ENCODE measurements at regions not wholly inside any gene's neighbourhood (a gene's known extent, or its start where the extent isn't known, plus 50 kb on each side); places are given as distances from the start of the nearest gene placed in this dataset.

GRCh38 chr1:22212400-22213233, 69.7 kb upstream of the WNT4 start:
- Mint-ChIP-seq H3K27me3 (peaks cover 56% of the 10 kb centered on the region), H3K9me3 (no peaks in the 10 kb centered on the region), H3K4me1 (ENCODE audit: low read depth) (no peaks in the 10 kb centered on the region), H3K27ac (no peak overlapping the region), H3K36me3 (ENCODE audit: low read depth) (no peaks in the 10 kb centered on the region), H3K4me3 (no peak overlapping the region)

DNA sequence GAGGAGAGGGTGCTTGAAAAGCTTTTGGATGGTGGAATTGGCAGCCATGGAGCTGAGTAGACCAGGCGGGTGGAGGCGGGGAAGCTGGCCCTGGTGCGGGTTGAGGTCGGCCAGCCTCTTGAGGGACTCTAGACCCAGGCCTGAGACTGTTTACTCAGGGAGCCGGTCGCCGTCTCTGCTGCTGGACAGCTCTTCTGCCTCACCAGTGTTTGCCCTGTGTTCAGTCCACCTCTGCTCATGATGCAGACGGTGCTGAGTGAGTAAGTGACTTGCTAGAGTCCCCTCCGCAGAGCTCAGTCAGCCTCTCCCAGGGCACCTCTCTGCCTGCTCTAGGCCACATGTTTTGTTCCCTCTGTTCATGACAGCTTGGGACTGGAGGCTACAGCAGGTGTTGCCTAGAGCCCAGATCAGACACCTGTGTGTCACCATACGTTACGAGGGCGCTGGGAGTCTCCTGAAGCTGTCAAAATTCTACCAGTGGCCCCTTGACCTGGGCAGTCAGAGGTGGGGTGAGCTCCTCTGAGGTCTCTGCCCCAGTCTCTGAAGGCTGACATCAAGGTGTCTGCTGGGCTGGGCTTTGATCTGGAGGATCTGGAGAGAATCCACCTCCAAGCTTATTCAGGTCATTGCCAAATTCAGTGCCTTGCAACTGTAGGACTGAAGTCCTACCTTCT, 73.5 kb upstream of the WNT4 start:
- Mint-ChIP-seq H3K9me3 (no peaks in the 10 kb centered on the region), H3K27ac (no peak overlapping the region), H3K36me3 (ENCODE audit: low read depth) (no peaks in the 10 kb centered on the region), H3K27me3 (peaks cover 29% of the 10 kb centered on the region), H3K4me1 (ENCODE audit: low read depth) (no peaks in the 10 kb centered on the region), H3K4me3 (no peak overlapping the region)

DNA sequence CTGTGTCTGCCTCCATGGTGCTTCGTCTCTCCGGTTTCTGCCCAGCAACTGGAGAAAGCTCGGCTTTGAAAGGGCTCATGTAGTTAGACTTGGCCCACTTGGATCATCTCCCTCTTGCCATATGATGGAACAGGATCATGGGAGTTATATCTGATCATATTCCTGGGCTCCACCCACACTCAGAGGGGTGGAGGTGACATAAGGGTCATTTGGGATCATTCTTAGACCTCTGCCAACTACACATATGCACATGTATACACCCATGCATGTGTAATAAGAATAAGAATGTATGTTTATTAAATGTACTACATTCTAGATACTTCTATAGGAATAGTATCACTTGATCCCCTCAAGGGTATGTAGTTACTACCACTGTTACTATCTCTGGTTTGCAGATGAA, 74.1 kb upstream of the WNT4 start:
- H3K36me3 Mint-ChIP-seq (ENCODE audit: low read depth), result no peaks in the 10 kb centered on the region
- H3K27me3 Mint-ChIP-seq, result peaks cover 24% of the 10 kb centered on the region
- no peak overlapping the region for H3K27ac Mint-ChIP-seq
- H3K4me1 Mint-ChIP-seq (ENCODE audit: low read depth), result no peaks in the 10 kb centered on the region
- H3K9me3 Mint-ChIP-seq, result no peaks in the 10 kb centered on the region
- H3K4me3 Mint-ChIP-seq, result no peak overlapping the region

GRCh38 chr1:22217811-22218460, 75.0 kb upstream of the WNT4 start:
- H3K4me3 Mint-ChIP-seq, result no peak overlapping the region
- H3K36me3 Mint-ChIP-seq (ENCODE audit: low read depth), result no peaks in the 10 kb centered on the region
- H3K27me3 Mint-ChIP-seq, result peaks cover 19% of the 10 kb centered on the region
- H3K9me3 Mint-ChIP-seq, result no peaks in the 10 kb centered on the region
- no peak overlapping the region for H3K27ac Mint-ChIP-seq
- no peaks in the 10 kb centered on the region for H3K4me1 Mint-ChIP-seq (ENCODE audit: low read depth)

GRCh38 chr1:22218618-22219250, 75.8 kb upstream of the WNT4 start:
- no peaks in the 10 kb centered on the region for H3K4me1 Mint-ChIP-seq (ENCODE audit: low read depth)
- no peaks in the 10 kb centered on the region for H3K36me3 Mint-ChIP-seq (ENCODE audit: low read depth)
- peaks cover 12% of the 10 kb centered on the region for H3K27me3 Mint-ChIP-seq

DNA sequence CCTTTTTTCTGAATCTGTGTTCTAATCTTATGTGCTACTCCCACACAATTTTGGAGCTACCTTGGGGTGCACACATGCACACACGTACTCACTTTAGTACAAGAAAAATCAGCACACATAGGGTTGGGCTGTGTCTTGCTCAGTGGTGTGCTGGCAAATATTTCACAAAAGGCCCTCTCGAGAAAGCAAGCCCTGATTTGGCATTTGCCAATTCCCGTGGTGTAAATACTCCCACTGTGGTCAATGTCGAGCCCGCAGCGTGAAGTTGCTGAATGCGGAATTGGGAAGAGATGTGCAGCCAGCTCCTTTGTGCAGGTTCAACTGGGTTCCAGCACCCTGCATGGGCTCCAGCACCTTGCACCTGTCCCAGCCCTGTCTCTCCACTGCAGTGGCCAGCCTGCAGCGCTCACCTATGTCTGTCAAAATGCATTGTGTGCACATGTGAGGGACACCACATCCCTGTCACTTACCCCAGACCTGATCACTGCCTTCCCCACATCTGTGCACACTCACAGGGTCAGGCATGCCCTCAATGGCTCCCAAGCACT, 78.4 kb upstream of the WNT4 start:
- H3K36me3 Mint-ChIP-seq (ENCODE audit: low read depth), result no peaks in the 10 kb centered on the region
- H3K27ac Mint-ChIP-seq, result no peak overlapping the region
- H3K27me3 Mint-ChIP-seq, result no peaks in the 10 kb centered on the region
- H3K4me3 Mint-ChIP-seq, result no peak overlapping the region
- no peaks in the 10 kb centered on the region for H3K4me1 Mint-ChIP-seq (ENCODE audit: low read depth)
- no peaks in the 10 kb centered on the region for H3K9me3 Mint-ChIP-seq

More at GRCh38 chr1:22218618-22219250, 75.8 kb upstream of the WNT4 start:
- Mint-ChIP-seq H3K27ac (no peak overlapping the region), H3K4me3 (no peak overlapping the region), H3K9me3 (no peaks in the 10 kb centered on the region)

DNA sequence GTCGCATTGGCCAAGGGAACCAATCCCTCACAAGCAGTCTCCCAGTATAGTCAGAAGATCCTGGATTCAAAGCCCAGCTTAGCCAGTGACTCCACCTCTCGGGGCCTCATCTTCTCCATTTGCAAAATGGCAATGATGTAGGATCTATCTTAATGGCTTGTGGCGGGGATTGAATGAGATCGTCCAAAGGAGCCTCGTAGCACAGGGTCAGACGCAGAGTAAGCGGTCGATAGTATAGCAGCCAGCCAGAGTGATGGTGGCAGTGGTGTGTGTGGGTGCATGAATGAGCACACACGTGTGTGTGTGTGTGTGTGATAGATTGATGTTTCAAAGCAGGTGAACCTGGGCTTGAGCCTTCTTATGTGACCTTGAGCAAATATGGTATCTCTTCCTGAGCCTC, 79.8 kb upstream of the WNT4 start:
- no peaks in the 10 kb centered on the region for H3K36me3 Mint-ChIP-seq (ENCODE audit: low read depth)
- H3K27ac Mint-ChIP-seq, result no peak overlapping the region
- no peaks in the 10 kb centered on the region for H3K27me3 Mint-ChIP-seq
- H3K4me3 Mint-ChIP-seq, result no peak overlapping the region
- H3K9me3 Mint-ChIP-seq, result no peaks in the 10 kb centered on the region
- H3K4me1 Mint-ChIP-seq (ENCODE audit: low read depth), result no peaks in the 10 kb centered on the region

DNA sequence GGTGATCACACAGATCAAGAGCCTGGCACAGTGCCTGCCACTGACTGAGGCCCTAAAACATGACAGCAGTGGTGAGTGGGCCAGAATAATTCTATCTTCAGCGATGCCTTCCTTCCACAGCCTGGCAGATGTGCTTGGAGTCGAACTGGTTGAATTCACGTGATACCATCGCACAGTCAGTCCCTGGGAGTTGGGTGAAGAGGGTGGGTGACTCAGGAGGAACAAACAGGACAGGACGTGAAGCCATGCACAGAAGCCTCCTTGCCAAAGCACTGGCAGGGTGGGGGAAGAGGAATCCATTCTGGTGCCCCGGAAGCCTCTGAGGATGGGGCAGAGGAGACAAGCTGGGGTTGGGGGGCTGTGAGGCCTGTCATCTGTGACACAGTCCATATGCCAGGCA, 80.3 kb upstream of the WNT4 start:
- no peaks in the 10 kb centered on the region for H3K4me1 Mint-ChIP-seq (ENCODE audit: low read depth)
- no peaks in the 10 kb centered on the region for H3K9me3 Mint-ChIP-seq
- H3K4me3 Mint-ChIP-seq, result no peak overlapping the region
- no peaks in the 10 kb centered on the region for H3K36me3 Mint-ChIP-seq (ENCODE audit: low read depth)
- H3K27ac Mint-ChIP-seq, result no peak overlapping the region
- H3K27me3 Mint-ChIP-seq, result no peaks in the 10 kb centered on the region

- Mint-ChIP-seq H3K36me3 (ENCODE audit: low read depth) (no peaks in the 10 kb centered on the region), H3K27me3 (no peaks in the 10 kb centered on the region), H3K9me3 (no peaks in the 10 kb centered on the region), H3K4me1 (ENCODE audit: low read depth) (no peaks in the 10 kb centered on the region), H3K27ac (no peak overlapping the region), H3K4me3 (no peak overlapping the region)
These were observed 81.2 kb upstream of the WNT4 start for GRCh38 chr1:22224091-22224490.

DNA sequence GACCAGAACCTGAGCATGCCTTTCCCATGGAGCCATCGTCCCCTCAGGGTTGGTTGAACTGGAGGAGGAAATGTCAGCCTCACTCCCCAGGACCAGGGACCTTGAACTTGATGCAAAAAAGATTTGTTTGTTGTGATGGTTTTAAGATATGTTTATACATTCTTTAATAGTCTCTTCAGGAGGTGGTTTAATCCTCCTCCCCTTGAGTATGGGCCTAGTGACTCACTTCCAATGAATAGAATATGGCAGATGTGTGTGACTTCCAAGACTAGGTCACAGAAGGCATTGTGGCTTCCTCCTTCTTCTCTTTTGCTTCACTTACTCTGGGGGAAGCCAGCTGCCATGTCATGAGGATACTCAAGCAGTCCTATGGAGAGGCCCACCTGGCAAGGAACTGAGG, 81.7 kb upstream of the WNT4 start:
- H3K36me3 Mint-ChIP-seq (ENCODE audit: low read depth), result no peaks in the 10 kb centered on the region
- H3K4me1 Mint-ChIP-seq (ENCODE audit: low read depth), result no peaks in the 10 kb centered on the region
- H3K9me3 Mint-ChIP-seq, result no peaks in the 10 kb centered on the region
- no peaks in the 10 kb centered on the region for H3K27me3 Mint-ChIP-seq
- H3K27ac Mint-ChIP-seq, result no peak overlapping the region
- no peak overlapping the region for H3K4me3 Mint-ChIP-seq

GRCh38 chr1:22225858-22226589, 83.1 kb upstream of the WNT4 start:
- H3K27me3 Mint-ChIP-seq, result peaks cover under 1% of the 10 kb centered on the region
- no peak overlapping the region for H3K27ac Mint-ChIP-seq
- H3K4me3 Mint-ChIP-seq, result no peak overlapping the region
- H3K4me1 Mint-ChIP-seq (ENCODE audit: low read depth), result no peaks in the 10 kb centered on the region
- H3K36me3 Mint-ChIP-seq (ENCODE audit: low read depth), result no peaks in the 10 kb centered on the region
- no peaks in the 10 kb centered on the region for H3K9me3 Mint-ChIP-seq

DNA sequence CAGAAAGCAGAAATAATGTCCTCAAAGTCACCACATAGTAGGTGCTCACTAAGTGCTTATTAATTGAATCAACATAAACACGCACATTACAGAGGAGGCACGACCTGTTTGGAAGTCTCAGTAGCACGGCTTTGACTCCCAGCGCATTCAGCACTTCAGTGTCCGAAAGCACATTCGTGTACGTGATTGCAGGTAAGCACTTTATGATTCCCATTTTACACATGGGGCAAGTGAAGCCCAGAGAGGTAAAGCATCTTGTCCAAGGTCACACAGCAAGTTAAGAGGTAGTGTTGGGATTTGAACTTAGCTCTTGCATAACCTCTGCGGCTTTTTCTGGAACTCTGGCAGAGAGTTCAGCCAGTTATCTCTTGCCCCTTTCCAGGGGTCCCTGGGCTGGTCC, 85.2 kb upstream of the WNT4 start:
- peaks cover 5% of the 10 kb centered on the region for H3K27me3 Mint-ChIP-seq
- H3K4me1 Mint-ChIP-seq (ENCODE audit: low read depth), result no peaks in the 10 kb centered on the region
- H3K9me3 Mint-ChIP-seq, result no peaks in the 10 kb centered on the region
- no peak overlapping the region for H3K27ac Mint-ChIP-seq
- H3K36me3 Mint-ChIP-seq (ENCODE audit: low read depth), result no peaks in the 10 kb centered on the region
- H3K4me3 Mint-ChIP-seq, result no peak overlapping the region

DNA sequence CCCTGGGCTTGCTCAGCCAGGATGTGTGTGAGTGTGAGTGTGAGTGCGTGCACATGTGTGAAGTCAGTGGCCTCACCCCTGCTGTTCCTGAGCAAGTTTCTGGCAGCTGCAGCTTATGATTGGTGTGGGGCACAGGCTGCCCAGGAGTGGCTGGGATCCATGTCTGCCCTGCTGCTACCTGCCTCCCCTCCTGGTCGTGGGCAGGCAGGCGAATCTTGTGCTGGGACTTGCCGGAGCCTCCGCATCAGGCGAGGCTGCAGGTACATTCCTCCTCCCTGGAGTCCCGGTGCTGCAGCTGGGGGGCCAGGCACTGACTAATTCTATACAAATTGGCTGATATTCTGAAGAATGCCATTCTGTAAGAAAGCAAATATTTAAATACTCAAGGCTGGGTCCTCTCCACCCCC, 85.6 kb upstream of the WNT4 start:
- Mint-ChIP-seq H3K4me3 (no peak overlapping the region), H3K4me1 (ENCODE audit: low read depth) (no peaks in the 10 kb centered on the region), H3K36me3 (ENCODE audit: low read depth) (no peaks in the 10 kb centered on the region), H3K9me3 (no peaks in the 10 kb centered on the region), H3K27ac (no peak overlapping the region), H3K27me3 (peaks cover 5% of the 10 kb centered on the region)

DNA sequence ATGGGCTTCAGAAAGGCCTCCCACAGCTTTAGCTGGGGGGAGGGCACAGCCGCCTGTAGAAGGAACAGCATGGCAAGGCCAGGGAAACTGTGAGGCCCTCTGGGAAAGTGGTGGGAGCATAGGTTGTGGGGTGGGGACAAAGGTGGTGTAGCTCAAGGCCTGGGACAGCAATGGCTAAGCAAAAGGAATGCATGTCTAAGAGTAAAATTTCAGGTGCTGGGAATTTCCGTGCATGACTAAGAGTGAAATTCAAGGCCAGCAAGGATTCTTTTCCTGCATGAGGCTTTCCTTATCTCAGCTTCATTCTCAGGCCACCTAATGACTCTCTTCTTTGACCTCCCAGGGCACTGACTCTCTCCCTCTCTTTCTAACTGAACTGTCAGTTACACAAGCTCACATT, 86.5 kb upstream of the WNT4 start:
- Mint-ChIP-seq H3K4me1 (ENCODE audit: low read depth) (no peaks in the 10 kb centered on the region), H3K27me3 (peaks cover 5% of the 10 kb centered on the region), H3K36me3 (ENCODE audit: low read depth) (no peaks in the 10 kb centered on the region), H3K9me3 (no peaks in the 10 kb centered on the region), H3K27ac (no peak overlapping the region), H3K4me3 (no peak overlapping the region)
